ENCODE measurements at regions not wholly inside any gene's neighbourhood (a gene's known extent, or its start where the extent isn't known, plus 50 kb on each side); places are given as distances from the start of the nearest gene placed in this dataset.

DNA sequence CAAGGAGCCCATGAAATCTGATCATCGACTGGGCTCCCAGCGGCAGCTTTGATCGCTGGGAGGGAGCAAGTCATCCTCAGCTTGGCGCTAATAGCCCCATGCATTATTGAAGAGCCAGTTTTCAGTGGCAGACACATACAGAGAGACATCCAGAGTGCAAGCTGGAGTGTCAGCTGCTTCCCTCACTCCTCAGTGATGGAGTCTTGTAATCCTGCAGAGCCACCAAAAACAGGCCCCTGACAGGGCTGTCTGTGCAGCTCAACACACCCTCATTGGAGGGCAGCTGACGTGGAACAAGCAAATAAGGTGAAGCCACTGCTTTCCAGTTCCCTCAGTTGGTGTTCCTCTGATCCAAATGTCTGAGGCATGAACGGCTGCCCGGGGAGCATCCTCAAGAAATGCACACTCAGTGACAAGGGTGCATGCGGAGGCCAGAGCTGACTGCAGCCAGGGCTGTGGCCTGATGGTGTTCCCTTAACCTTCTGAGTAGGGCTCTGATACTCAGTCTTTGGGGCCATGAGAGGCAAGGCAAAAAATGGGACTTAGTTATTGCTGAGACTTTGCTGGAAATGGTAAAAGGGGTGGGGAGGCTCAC, 97.4 kb downstream of the RHOB start:
- TF ChIP-seq FOXM1 (CRISPR knock-in tag; IDR thresholded peaks at IDR 0.05) (no peak), CHD2 (IDR thresholded peaks at IDR 0.05; ENCODE audit: low read depth, low read length) (no peak), ZFX (CRISPR knock-in tag; IDR thresholded peaks at IDR 0.05; ENCODE audit: low read depth) (no peak), NFIC (IDR thresholded peaks at IDR 0.05; ENCODE audit: low read length) (no peak), STAT5B (CRISPR knock-in tag; IDR thresholded peaks at IDR 0.05) (no peak), HNRNPH1 (optimal IDR thresholded peaks at IDR 0.05; ENCODE audit: low read depth, low read length) (no peak)
- TF ChIP-seq, protein P1, sequence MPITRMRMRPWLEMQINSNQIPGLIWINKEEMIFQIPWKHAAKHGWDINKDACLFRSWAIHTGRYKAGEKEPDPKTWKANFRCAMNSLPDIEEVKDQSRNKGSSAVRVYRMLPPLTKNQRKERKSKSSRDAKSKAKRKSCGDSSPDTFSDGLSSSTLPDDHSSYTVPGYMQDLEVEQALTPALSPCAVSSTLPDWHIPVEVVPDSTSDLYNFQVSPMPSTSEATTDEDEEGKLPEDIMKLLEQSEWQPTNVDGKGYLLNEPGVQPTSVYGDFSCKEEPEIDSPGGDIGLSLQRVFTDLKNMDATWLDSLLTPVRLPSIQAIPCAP (CRISPR knock-in tag; IDR thresholded peaks at IDR 0.05; ENCODE audit: low read depth), result no peak
- TF ChIP-seq, protein P2, sequence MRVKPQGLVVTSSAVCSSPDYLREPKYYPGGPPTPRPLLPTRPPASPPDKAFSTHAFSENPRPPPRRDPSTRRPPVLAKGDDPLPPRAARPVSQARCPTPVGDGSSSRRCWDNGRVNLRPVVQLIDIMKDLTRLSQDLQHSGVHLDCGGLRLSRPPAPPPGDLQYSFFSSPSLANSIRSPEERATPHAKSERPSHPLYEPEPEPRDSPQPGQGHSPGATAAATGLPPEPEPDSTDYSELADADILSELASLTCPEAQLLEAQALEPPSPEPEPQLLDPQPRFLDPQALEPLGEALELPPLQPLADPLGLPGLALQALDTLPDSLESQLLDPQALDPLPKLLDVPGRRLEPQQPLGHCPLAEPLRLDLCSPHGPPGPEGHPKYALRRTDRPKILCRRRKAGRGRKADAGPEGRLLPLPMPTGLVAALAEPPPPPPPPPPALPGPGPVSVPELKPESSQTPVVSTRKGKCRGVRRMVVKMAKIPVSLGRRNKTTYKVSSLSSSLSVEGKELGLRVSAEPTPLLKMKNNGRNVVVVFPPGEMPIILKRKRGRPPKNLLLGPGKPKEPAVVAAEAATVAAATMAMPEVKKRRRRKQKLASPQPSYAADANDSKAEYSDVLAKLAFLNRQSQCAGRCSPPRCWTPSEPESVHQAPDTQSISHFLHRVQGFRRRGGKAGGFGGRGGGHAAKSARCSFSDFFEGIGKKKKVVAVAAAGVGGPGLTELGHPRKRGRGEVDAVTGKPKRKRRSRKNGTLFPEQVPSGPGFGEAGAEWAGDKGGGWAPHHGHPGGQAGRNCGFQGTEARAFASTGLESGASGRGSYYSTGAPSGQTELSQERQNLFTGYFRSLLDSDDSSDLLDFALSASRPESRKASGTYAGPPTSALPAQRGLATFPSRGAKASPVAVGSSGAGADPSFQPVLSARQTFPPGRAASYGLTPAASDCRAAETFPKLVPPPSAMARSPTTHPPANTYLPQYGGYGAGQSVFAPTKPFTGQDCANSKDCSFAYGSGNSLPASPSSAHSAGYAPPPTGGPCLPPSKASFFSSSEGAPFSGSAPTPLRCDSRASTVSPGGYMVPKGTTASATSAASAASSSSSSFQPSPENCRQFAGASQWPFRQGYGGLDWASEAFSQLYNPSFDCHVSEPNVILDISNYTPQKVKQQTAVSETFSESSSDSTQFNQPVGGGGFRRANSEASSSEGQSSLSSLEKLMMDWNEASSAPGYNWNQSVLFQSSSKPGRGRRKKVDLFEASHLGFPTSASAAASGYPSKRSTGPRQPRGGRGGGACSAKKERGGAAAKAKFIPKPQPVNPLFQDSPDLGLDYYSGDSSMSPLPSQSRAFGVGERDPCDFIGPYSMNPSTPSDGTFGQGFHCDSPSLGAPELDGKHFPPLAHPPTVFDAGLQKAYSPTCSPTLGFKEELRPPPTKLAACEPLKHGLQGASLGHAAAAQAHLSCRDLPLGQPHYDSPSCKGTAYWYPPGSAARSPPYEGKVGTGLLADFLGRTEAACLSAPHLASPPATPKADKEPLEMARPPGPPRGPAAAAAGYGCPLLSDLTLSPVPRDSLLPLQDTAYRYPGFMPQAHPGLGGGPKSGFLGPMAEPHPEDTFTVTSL (CRISPR knock-in tag; IDR thresholded peaks at IDR 0.05; ENCODE audit: borderline replicate concordance), result no peak
- TF ChIP-seq, protein P3, sequence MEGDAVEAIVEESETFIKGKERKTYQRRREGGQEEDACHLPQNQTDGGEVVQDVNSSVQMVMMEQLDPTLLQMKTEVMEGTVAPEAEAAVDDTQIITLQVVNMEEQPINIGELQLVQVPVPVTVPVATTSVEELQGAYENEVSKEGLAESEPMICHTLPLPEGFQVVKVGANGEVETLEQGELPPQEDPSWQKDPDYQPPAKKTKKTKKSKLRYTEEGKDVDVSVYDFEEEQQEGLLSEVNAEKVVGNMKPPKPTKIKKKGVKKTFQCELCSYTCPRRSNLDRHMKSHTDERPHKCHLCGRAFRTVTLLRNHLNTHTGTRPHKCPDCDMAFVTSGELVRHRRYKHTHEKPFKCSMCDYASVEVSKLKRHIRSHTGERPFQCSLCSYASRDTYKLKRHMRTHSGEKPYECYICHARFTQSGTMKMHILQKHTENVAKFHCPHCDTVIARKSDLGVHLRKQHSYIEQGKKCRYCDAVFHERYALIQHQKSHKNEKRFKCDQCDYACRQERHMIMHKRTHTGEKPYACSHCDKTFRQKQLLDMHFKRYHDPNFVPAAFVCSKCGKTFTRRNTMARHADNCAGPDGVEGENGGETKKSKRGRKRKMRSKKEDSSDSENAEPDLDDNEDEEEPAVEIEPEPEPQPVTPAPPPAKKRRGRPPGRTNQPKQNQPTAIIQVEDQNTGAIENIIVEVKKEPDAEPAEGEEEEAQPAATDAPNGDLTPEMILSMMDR (CRISPR knock-in tag; IDR thresholded peaks at IDR 0.05), result no peak

Measured in HepG2 (cell line).